Tibial nerve (tissue), 4 donors: ENCODE measurements at regions not wholly inside any gene's neighbourhood (a gene's known extent, or its start where the extent isn't known, plus 50 kb on each side); places are given as distances from the start of the nearest gene placed in this dataset.

Source experiments
- DNase-seq, 2 donors: peaks; one replicate each; pipeline ENCODE4 v3.0.0-alpha.2; 2019; ENCODE audit warnings: low spot score in 2 of 2
- H3K27ac ChIP-seq, 4 donors: fragments of 200-600 bp; sonication (generic) in 3 of 4; one replicate each; pipeline ENCODE4 v1.5.1; 2017 to 2019; ENCODE audit warnings: mild to moderate bottlenecking in 1 of 4
- H3K27me3 ChIP-seq, 2 donors: fragments of 200-600 bp; sonication (generic) in 1 of 2; one replicate each; pipeline versions ENCODE4 v1.5.1 to v1.6.0; 2017 to 2019
- H3K36me3 ChIP-seq, 3 donors: fragments of 200-600 bp; sonication (generic); one replicate each; pipeline ENCODE4 v1.5.1; 2018 to 2019
- H3K4me1 ChIP-seq, 4 donors: fragments of 200-600 bp; sonication (generic) in 3 of 4; one replicate each; pipeline ENCODE4 v1.5.1; 2017 to 2019
- H3K4me3 ChIP-seq, 4 donors: fragments of 200-600 bp; sonication (generic) in 3 of 4; one replicate each; pipeline ENCODE4 v1.5.1; 2017 to 2019; ENCODE audit warnings: mild to moderate bottlenecking in 1 of 4, moderate library complexity in 1 of 4
- H3K9me3 ChIP-seq, 4 donors: fragments of 200-600 bp; sonication (generic) in 3 of 4; one replicate each; pipeline ENCODE4 v1.5.1; 2017 to 2019
- CTCF ChIP-seq, 5 experiments: fragments of 200-600 bp in 3 of 5; fragments of 450-650 bp in 2 of 5; sonication (generic) in 3 of 5; IDR thresholded peaks; one replicate each; pipeline ENCODE4 v1.5.1; 2016 to 2019; ENCODE audit warnings: antibody characterized with exemption in 5 of 5, mild to moderate bottlenecking in 3 of 5, moderate library complexity in 2 of 5
- EP300 ChIP-seq, 2 donors: sonication (generic); formaldehyde crosslinking; IDR thresholded peaks; one replicate each; pipeline ENCODE4 v1.6.1; 2017; ENCODE audit warnings: antibody characterized with exemption in 2 of 2, mild to moderate bottlenecking in 1 of 2
- POLR2A ChIP-seq, 2 donors: fragments of 450-650 bp; IDR thresholded peaks; one replicate each; pipeline ENCODE4 v1.6.1; 2017; ENCODE audit warnings: antibody characterized with exemption in 2 of 2, mild to moderate bottlenecking in 2 of 2, moderate library complexity in 2 of 2
- WGBS, 2 donors: methylation state at CpG; one replicate each; pipeline ENCODE4 v1.1.5; 2018; 5-methylcytosine and 5-hydroxymethylcytosine counted together

DNA sequence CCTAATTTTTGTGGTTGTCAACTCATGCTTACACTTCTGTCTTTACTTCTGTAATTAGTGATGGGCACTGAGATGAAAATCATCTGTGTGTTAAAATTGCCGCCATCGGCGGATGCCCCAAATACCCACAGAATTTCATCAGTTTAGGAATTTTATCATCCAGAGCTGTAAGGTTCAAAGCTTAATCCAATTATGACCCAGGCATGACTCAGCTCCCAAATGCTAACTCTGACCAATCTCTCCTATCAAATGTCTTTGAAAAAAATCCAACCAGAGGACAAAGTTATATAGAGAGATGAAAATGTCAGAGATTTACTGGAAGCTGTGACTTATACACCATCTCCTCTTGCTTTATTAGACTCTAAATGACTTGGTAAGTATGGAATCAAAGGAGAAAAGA lies 1048.7 kb upstream of the PRKX start:
- no peak for TF ChIP-seq EP300 (IDR thresholded peaks at IDR 0.05)
- TF ChIP-seq CTCF (IDR thresholded peaks at IDR 0.05) = no peak
- no peak for TF ChIP-seq POLR2A (IDR thresholded peaks at IDR 0.05)
- H3K4me3 ChIP-seq = no peak overlapping the region
- no peaks in the 10 kb centered on the region for H3K9me3 ChIP-seq
- no peak overlapping the region for H3K27ac ChIP-seq
- H3K27me3 ChIP-seq = no peaks in the 10 kb centered on the region
- no peak for DNase-seq
- H3K4me1 ChIP-seq = no peaks in the 10 kb centered on the region
- H3K36me3 ChIP-seq = no peaks in the 10 kb centered on the region
- WGBS, 2 donors = 93 to 97% methylated on average over 3 of the region's 3 CpGs

DNA sequence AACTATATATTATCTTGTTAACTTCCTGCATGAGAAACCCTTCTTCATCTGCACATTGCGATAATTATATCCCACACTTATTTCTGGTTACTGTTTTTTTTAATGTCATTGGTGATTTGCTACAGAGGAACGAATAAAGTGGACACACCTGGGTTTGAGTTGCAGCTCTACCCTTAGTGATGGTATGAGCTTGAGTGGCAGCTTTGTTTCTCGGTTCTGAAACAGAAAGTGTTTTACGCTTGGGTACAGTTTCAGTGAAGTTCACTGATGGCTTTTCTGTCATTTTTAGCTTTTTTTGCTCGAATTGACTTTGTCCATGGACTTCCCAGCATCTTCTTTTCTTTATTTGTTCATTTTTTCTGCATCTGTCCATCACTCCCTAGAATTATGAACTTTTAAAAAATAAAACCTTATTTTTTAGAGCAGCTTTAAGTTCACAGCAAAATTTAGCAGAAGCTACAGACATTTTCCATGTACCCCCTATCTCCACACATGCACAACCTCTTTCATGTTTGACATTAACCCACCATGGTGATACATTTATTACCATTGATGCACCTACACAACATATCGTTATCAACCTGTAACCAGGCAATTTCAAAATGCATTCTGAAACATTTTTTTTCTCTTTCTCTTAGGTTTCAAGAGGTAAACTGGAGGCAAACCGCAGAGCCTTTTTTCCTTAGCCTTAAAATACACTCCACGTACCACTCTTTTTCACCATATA lies 1041.6 kb upstream of the PRKX start:
- TF ChIP-seq CTCF (IDR thresholded peaks at IDR 0.05) (no peak), POLR2A (IDR thresholded peaks at IDR 0.05) (no peak), EP300 (IDR thresholded peaks at IDR 0.05) (no peak)
- H3K36me3 ChIP-seq = no peaks in the 10 kb centered on the region
- WGBS, 2 donors = 78 to 79% methylated on average over 8 of the region's 8 CpGs
- H3K4me1 ChIP-seq = no peaks in the 10 kb centered on the region
- no peak overlapping the region for H3K4me3 ChIP-seq
- no peaks in the 10 kb centered on the region for H3K27me3 ChIP-seq
- H3K9me3 ChIP-seq = no peaks in the 10 kb centered on the region
- H3K27ac ChIP-seq = no peak overlapping the region
- DNase-seq = no peak

- Histone ChIP-seq H3K9me3 (no peaks in the 10 kb centered on the region), H3K4me1 (no peaks in the 10 kb centered on the region), H3K27me3 (no peaks in the 10 kb centered on the region), H3K4me3 (no peak overlapping the region), H3K27ac (no peak overlapping the region), H3K36me3 (no peaks in the 10 kb centered on the region)
- DNase-seq = no peak
- 77 to 78% methylated on average over 5 of the region's 5 CpGs for WGBS, 2 donors
- TF ChIP-seq CTCF (IDR thresholded peaks at IDR 0.05) (no peak), EP300 (IDR thresholded peaks at IDR 0.05) (no peak), POLR2A (IDR thresholded peaks at IDR 0.05) (no peak)
These were observed 1027.6 kb upstream of the PRKX start for GRCh38 chrX:4741024-4741423.

DNA sequence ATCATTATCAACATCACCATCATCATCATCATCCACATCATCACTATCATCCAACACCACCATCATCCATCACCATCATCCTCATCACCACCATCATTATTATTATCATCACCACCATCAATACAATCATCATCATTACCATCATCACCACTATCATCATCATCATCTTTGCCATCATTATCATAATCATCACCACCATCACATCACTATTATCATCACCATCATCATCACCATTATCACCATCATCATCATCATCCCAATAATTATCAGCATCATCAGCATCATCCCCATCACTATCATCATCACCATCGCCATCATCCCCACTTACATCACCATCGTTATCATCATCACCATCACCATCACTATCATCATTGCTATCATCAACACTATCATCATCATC lies 1021.9 kb upstream of the PRKX start:
- Histone ChIP-seq H3K27ac (no peak overlapping the region), H3K27me3 (no peaks in the 10 kb centered on the region), H3K36me3 (no peaks in the 10 kb centered on the region), H3K9me3 (no peaks in the 10 kb centered on the region), H3K4me3 (no peak overlapping the region), H3K4me1 (no peaks in the 10 kb centered on the region)
- TF ChIP-seq POLR2A (IDR thresholded peaks at IDR 0.05) = no peak
- no peak for DNase-seq
- WGBS, 2 donors = 91 to 95% methylated on average over 2 of the region's 2 CpGs

DNA sequence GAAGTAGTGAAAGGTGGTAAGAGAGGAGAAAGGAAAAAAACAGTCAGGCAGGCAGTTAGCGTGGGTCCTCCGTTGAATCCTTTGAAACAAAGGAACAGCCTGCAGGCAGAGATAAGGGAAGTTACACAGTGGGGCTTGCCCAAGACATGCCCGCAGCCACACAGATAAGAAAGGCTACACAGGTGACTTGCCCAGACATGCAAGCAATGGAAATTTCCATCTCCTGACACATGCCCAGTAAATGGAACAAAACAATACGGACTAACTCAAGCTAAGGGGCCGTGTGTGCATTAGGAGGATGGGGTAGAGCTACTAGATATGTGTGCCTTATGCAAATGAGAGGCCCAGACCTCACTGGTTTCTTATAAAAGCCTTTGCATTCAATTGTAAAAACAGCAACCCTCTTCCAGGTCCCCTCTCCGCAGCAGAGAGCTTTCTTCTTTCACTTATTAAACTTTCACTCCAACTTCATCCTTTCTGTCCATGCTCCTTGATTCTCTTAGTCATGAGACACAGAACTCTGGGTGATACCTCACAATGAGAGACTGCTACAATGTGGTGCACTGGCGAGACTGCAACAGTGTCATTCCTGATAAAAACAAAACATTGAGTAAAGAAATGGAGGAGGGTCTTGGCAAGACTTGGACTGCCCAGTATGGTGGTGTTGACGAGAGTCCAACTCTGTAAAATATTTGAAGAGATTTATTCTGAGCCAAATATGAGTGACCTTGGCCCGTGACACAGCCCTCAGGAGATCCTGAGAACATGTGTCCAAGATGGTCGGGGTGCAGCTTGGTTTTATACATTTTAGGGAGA lies 997.4 kb upstream of the PRKX start:
- Histone ChIP-seq H3K27ac (no peak overlapping the region), H3K27me3 (no peaks in the 10 kb centered on the region), H3K4me3 (no peak overlapping the region), H3K9me3 (no peaks in the 10 kb centered on the region), H3K4me1 (no peaks in the 10 kb centered on the region), H3K36me3 (no peaks in the 10 kb centered on the region)
- WGBS, 2 donors = 68 to 69% methylated on average over 10 of the region's 10 CpGs
- no peak for TF ChIP-seq POLR2A (IDR thresholded peaks at IDR 0.05)
- DNase-seq = no peak
